DMS153 treated with DMSO at 0.1 percent for 48 hours (cell line): ENCODE measurements at regions not wholly inside any gene's neighbourhood (a gene's known extent, or its start where the extent isn't known, plus 50 kb on each side); places are given as distances from the start of the nearest gene placed in this dataset.

Experiments used
- DNase-seq: peaks from one replicate; lab custom pipeline; 2025; ENCODE audit not compliant: unreplicated experiment; lab: John Stamatoyannopoulos, UW

DNA sequence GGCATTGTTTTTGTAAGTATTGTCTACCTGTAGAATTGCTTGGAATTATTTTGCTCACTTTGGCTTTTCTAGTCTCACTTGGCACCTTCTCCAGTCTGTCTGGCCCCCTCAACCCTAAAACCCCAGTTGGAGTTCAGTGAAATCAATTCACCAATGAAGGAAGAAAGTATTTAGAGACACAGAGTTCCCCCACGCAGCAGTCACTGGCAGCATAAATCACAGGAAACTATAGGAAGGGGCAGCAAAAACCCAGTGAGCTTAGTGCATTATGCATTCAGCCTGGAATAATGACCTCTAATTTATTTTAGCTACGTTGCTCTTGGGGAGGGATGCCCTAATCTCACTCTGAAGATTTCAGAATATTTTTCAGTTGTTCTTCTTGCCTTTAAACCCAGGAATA is 204.7 kb upstream of the BLID start:
- no peak for DNase-seq

- DNase-seq = no peak
Measured at GRCh38 chr11:122319691-122320620, 203.9 kb upstream of the BLID start.

DNA sequence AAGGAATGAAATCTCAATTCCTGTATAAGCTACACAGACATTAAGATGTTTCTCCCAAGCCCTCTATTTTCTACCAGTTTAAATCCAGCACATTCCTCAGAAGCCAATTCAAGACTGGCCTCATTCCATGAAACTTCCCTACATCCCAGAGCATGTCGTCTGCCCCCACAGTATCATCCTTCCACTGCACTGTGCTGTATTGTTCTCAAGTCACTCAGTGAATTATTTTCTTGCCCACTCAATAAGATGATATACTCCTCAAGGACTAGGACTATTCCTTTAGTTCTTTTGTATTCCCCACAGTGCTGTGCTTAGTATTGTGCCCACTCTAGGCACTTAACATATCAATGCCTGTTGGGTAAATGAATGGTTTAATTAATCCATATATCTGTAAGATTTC is 203.1 kb upstream of the BLID start:
- DNase-seq = no peak

GRCh38 chr11:122317305-122317704 is 201.3 kb upstream of the BLID start:
- DNase-seq = no peak

GRCh38 chr11:122313581-122313980 is 197.6 kb upstream of the BLID start:
- no peak for DNase-seq

GRCh38 chr11:122311216-122311755 is 195.3 kb upstream of the BLID start:
- no peak for DNase-seq

GRCh38 chr11:122310766-122311165 is 194.8 kb upstream of the BLID start:
- no peak for DNase-seq

DNA sequence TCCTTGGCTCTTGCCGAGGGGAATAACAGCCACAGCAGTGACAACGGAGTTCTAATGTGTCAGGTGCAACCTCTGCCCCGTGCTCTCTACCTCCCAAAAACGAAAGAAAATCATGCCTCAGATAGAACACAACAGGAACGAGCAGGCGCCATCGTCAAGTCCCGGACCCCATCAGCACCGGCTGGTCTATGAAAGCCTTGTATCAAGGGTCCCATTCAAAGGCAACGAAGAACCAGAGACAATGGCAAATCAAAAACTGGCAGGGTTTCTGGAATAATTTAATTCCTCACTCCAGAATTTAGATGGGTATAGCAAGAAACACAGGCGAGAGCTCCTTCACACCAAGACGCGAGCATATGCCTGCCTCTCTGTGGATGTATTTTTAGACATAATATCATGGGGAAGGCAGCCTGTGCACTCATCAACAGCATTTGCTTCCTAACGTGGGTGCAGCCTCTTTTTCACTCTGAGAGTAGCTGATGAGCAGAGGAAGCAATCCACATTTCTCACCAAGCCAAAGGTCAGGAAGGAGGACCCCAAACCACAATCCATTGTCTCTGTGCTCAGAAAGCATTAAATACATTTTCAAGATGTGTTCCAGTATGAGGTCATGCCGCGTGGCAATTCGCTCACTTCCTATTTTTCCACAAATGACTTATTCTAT is 193.4 kb upstream of the BLID start:
- DNase-seq = no peak

DNA sequence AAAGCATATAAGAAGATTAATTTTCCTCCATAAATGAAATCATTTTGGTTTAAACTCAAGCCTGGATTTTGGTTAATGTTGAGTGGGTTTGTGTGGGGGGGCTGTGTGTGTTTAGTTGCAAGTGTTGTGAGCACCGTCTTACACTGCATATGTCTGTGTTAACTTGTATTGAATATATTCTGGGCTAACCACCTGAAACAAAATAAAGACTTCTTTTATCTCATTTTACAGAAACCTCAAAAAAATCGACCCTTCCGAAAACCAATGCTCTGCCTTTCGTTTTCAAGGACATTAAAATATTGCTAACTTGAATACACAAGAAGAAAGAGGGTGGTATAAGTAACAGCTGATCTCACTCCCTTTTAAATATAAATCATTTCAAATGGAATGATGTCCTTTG is 192.2 kb upstream of the BLID start:
- no peak for DNase-seq

- no peak for DNase-seq
Measured at GRCh38 chr11:122307476-122308035, 191.5 kb upstream of the BLID start.

GRCh38 chr11:122306831-122307391 is 190.9 kb upstream of the BLID start:
- DNase-seq = no peak

GRCh38 chr11:122305426-122306320 is 189.7 kb upstream of the BLID start:
- no peak for DNase-seq

DNA sequence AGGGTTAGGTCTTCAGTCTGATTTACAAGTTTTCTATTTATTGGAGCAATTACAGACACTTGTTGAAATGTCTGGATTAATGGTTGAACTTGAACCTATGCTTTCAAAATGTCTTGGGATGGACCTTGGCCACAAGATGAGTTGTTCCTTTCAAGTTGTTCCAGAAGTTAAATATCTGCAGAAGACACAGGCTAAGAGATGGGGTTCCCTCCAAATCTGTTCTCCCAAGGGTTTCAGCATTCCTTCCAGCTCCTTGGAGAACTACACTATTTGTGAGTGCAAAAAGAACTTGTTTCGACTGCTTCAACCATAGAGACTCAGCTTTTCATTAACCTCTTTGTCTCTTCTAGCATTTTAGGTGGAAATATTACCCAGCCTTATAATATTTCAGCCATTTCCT is 189.0 kb upstream of the BLID start:
- DNase-seq = no peak

- DNase-seq = no peak
Measured at GRCh38 chr11:122304306-122304705, 188.3 kb upstream of the BLID start.

DNA sequence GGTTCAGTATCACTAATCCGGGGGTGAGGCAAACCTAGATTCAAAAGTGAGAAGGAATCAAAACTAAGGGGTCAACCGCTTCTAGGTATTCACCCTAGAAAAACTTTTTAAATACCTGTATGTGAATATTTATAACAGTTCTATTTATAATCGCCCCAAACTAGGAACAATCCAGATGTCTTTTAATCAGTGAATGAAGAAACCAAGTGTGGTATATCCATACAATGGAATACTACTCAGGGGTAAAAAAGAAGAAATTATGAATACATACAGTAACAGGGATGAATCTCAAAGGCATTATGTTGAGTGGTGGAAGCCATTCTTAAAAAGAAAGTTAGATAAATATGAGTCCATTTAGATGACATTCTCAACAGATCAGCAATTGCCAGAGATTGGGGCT is 178.0 kb upstream of the BLID start:
- no peak for DNase-seq

- no peak for DNase-seq
Measured at GRCh38 chr11:122293296-122294023, 177.4 kb upstream of the BLID start.

- DNase-seq = no peak
Measured at GRCh38 chr11:122287401-122287800, 171.4 kb upstream of the BLID start.

GRCh38 chr11:122285070-122285988 is 169.3 kb upstream of the BLID start:
- DNase-seq = no peak

GRCh38 chr11:122280870-122281269 is 164.9 kb upstream of the BLID start:
- DNase-seq = no peak
